ENCODE measurements at regions not wholly inside any gene's neighbourhood (a gene's known extent, or its start where the extent isn't known, plus 50 kb on each side); places are given as distances from the start of the nearest gene placed in this dataset.
"Not testable (repeated sequence)": the region's sequence is repeated elsewhere in the genome, so short reads cannot be mapped to it uniquely, and the experiment has no call there.

DNA sequence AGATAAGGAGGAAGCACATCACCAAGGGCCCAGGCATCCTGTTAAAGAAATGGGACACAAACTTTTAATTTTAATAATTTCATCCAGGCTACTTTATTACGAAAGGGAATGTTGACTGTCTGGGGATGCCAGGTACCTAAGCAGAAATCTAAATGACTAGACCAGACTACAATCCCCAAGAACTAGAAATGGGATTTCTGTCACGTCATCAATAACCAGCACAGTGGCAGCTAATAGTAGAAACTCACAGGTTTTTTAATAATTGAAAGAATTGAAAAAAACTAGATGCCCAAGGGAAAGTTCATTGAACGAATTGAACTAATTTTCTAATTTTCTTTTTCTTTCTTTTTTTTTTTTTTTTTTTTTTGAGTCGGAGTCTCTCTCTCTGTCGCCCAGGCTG is 789.3 kb downstream of the IGSF11 start:
- DNase-seq, result no peak

DNA sequence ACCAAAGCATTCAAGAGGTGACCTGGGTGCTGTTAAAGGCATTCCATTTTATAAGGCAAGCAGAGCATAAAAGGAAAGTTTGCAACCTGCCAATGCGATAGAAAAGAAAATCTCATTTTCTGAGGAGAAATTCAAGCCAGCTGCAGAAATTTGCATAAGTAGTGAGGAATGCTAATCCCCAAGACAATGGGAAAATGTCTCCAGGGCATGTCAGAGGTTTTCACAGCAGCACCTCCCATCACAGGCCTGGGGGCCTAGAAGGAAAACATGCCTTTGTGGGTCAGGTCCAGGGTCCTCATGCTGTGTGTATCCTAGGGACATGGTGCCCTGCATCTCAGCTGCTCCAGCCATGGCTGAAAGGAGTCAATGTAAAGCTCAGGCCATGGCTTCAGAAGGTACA is 775.8 kb downstream of the IGSF11 start:
- DNase-seq, result not testable (repeated sequence)

DNA sequence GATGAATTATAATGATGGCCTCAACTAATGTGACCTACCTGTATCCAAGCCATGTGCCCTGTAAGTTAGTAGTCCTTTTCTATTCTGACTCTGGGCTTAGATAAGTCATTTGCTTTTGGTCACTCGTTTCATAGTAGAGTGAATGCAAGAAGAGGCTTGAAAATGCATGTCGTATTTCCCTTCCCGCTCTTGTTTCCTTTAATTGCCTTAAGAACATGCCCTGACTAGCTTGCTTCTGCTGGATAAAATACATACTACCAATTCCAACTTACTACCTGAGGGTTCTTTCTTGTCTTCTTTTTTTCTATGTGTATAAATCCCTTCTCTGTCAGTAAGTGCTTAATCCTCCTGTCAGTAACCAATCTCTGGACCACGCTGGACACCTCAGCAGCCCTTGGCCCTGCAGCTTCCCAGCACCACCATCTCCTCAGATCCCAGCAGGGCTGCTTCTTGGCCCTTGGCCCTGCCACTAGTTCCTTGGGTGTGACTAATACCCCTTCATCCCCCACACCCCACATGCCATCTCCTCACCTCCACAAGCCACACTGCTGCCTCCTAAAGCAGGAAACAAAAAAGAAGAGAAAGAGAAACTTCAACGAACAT is 771.7 kb downstream of the IGSF11 start:
- no peak for DNase-seq

DNA sequence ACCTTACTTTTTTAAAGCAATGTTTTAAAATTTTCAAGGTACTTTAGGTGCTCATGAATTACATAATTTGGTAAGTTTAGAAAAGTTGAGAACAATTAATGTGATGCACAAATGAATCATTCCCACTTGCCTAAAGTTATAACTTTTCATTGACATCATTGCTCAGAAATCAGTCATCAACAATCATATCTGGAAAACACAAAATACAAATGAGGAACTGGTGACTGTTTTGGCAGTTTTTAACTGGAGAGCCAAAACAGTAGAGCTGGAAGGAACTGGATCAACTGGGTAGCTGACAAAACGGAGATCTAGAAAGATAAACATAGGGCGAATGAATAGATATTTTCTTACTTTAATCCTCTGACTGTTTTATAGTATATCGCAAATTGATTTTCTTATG is 767.1 kb downstream of the IGSF11 start:
- no peak for DNase-seq

DNA sequence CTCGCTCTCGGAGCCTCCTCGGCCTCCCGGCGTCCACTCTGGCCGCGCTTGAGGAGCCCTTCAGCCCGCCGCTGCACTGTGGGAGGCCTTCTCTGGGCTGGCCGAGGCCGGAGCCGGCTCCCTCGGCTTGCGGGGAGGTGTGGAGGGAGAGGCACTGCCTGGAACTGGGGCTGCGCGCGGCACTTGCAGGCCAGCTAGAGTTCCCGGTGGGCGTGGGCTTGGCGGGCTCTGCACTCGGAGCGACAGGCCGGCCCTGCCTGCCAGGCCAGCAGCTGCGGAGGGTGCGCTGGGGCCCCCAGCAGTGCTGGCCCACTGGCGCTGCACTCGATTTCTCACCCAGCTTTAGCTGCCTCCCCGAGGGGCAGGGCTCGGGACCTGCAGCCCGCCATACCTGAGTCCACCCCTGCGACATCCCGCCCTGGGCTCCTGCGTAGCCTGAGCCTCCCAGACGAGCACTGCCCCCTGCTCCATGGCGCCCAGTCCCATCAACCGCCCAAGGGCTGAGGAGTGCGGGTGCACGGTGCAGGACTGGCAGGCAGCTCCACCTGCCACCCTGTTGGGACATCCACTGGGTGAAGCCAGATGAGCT is 765.0 kb downstream of the IGSF11 start:
- DNase-seq, result no peak

DNA sequence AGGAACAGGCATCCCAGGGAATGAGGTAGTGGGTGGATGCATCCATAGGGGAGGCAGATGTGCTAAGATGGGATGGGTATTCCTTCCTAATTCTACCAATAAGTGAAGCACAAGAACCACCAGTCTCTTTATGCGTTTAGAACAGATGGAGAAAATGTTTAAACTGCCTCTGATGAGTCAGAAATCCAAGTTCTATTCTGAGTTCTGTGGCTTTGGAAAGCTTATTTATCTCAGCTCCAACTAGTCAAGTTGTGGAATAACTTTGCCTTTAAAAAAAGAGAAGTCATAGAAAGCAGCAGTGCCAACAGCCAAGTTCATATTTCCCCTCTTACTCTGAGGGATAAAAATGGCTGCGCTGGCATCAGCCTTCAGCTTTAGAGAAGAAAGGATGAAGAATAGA is 761.7 kb downstream of the IGSF11 start:
- no peak for DNase-seq

DNA sequence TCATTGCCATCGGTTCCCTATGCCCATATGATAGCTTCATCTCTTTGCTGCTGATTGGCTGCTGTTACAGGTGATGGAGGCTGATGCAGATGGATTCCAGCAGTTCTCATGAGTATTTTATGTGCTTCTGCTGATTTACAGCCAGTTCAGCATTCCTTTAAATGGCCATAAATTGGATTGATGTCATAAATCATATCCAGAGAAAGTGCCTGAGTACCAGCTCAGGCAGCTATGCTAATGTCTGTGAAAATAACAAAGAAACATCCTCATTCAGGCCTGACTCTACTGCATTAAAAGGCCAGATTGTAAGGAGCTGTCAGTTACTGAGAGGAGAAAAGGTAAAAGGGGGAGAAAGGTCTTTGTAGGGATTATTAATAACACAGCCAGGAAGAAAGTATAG is 756.8 kb downstream of the IGSF11 start:
- no peak for DNase-seq

DNA sequence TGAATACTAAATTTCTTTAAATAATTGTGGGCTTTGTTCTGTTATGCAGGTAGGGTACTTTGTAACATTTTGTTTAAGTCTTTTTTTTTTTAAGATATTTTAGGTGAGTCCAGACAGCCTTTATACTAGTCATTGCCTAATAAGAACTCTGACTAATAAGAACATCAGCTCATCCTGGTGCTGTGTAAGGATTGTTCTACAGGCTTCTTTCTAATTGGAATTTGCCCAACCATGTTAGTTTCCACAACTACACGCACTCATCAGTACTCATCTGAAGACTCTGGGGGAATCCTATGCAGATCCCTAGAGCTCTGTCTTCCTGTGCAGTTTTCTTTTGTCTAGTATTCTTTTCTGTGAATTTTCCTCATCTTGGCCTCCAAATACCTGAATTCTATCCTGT is 741.8 kb downstream of the IGSF11 start:
- no peak for DNase-seq

DNA sequence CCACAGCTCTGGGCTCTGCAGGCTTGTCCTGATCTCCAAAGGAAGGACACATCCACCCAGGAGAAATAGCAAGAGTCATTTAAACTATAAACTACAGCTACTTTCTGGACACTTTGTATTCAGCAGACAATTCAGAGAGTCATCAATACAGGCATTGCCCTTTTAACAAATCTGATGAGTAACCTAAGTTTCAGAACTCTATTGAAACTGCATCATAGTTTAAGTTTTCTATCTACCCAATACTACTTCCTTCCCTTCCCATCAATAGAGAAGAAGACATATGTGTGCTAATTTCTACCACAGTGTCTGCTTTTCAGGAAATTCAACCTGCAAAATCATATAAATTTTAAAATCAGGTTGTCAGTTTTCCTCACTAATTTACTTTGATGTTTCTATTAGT is 736.5 kb downstream of the IGSF11 start:
- DNase-seq, result no peak

DNA sequence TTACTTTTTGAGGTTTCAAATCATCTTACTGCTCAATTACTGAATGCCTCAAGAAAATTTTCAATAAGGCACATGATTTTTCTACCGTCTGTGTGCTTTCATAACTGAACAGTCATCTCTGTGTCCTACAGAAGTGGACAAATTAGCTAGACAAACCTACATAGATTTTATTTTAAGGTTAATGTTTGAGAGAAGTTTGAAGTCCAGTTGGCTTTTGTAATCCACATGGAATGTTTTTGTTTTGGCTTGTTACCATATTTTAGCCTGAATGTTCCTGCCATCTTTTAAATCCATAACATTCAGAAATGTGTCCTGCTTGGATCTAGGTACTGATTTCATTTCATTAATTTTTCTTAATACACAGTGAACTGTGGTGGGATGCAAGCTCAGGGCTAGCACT is 730.1 kb downstream of the IGSF11 start:
- no peak for DNase-seq

DNA sequence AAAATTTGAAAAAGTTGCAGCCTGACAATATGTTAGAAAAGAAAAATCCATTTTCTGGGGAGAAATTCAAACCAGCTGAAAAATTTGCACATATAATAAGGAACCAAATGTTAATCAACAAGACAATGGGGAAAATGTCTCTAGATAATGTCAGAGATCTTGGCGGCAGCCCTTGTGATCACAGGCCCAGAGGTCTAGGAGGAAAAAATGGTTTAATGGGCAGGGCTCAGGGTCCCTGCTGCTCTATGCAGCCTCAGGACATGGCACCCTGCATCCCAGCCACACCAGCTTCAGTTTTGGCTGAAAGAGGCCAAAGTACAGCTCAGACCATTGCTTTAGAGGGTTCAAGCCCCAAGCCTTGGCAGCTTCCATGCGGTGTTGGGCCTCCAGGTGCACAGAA is 701.9 kb downstream of the IGSF11 start:
- no peak for DNase-seq

DNA sequence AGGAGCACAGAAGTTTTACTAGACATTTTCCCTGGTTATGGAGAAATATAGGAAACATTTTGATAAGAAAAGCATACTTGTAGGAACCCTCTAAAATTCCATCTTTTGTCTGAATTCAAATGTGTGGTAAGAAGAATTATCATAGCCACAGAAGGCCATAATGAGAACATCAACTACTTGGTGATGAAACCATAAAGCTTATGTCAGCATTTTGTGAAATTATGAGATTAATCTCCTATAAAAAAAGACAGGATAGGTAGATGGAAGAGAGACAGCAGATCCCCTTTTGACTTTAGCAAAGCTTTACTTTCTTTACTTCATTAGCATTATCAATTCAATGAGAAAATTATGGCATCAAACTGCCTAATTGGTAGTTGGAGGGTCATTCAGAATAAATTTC is 697.0 kb downstream of the IGSF11 start:
- DNase-seq, result no peak

DNA sequence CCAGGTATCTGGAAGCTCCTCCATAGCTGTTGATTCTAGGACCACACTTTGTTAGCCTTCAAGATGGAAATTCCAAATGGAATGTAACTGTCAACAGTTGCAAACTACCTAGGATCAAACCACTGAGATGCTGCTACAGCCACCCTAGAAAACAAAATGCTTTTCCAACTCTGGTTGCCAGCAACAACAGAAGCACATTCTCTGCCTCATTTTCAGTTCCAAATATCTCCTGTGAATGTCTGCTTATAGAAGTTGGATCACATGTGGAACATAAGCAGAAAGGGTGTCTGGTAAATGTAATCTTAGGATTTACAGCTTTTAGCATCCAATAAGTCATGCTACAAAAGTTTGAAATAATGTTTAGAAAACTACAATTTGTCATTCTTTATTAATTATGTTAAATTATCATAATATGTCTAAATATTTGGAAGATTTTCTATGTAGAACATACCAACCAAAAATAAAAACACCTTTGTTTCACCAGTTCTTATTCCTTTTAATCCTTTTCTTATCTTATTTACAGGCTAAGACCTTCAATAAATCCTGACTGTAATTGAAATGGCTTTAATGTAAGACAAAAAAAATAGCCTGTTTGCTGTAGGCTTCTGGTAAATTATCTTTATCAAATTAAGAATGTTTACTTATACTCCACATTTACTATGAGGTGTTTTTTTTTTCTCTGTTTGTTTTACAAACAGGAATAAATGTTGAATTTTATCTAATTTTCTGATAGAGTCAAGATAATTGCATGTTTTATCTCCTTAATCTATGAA is 687.1 kb downstream of the IGSF11 start:
- no peak for DNase-seq

DNA sequence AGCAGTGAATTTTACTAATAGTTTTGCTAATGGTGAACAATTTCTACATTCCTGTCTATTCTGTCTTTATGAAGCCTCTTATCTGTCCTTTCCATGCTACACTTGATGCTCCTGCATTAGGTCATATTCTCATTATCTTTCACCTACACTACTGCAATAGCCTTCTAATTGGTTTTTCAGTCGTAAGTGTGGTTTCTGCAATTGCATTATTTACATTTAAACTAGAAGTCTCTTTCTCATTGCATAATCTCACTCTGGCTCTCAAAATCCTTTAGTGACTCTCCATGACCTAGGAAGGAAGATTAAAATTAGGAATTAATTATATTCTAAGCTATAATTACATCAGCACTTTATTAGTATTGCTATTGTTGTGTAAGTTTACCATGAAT is 686.5 kb downstream of the IGSF11 start:
- DNase-seq, result no peak

DNA sequence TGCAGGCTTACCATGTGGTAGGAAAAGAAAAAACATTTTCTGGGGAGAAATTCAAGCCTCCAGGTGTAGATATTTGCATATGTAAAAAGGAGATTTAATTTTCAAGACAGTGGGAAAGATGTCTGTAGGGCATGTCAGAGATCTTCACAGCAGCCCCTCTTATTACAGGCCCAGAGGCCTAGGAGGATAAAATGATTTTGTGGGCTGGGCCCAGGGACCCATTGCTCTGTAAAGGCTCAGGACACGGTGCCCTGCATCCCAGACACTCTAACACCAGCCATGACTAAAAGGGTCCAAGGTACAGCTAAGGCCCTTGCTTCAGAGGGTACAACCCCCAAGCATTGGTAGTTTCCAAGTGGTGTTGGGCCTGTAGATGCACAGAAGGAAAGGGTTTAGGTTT is 680.1 kb downstream of the IGSF11 start:
- DNase-seq, result no peak

DNA sequence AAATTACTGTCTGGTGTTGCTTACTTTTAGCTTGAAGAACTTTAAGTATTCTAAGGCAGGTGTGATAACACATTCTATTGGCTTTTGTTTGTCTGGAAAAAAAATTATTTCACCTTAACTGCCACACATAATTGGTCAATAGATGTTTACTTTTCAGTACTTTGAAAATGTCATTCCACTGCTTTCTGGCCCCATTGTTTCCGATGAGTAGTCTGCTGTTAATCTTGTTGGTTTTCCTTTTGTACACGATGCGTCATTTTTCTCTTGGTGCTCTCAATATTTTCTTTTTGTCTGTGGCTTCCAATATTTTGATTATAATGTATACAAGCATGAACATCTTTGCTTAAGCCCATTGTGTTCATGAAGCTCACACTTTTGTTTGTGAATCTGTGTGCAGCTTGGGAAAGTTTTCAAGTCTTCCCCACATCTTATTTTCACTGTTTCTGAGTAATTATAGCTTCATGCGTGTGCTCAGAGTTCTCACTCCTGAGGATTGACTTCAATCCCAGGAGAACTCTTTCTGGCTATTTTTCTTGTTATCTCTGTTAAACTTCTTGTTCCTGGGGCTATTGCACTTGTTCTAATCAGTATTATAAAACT is 664.7 kb downstream of the IGSF11 start:
- DNase-seq, result no peak

DNA sequence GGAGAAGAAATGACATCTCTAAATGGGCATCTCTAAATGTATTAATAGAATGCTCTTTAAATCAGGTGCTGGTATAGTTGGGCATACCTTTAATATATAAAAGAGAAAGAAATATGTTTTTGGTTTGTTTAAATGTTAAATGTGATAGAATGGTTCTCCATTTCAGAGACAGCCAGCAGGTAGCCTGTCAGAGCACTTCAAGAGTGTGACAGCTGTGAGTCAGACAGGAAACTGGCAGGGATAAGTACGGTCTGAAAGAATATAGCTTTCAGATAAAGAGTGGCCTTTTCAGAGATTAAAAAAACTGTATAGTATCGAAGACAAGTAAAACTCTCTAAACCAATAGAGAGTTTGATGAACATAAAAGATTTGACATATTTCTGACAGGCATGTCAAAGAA is 654.1 kb downstream of the IGSF11 start:
- DNase-seq, result no peak

DNA sequence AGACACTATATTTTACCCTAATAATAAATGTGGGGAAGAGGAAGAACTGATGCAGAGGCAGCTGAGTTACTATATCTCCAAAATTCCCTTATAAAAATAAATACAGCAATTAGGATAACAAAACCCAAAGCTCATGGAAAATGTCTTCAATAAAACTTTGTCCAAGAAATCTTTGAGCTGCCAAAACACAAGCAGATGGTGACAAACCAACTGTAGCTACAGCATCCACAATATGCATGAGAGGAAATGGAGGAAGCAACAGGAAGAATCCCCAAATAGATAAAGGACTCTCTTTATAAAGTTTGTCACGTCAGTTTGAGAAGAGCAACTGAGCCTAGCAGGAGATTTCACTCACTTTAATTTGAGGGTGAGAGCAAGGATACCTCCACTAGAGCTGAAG is 638.2 kb downstream of the IGSF11 start:
- no peak for DNase-seq

DNA sequence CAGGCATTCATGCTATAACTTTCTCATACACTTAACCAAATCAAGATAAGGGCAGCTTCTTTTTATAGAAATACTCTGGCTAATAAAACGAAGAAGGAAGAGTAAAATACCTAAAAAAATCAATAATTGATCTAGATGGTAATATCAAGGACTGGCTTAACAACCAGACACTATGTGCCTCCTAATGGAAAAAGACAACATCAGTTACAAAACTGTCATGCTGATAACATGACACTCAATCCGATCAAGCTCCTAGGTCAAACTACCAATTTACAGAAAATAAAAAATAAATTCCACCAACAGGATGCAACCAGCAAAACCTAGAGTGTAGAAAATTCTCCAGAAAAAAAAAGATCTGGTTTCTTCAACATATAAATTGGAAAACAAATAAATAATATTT is 634.6 kb downstream of the IGSF11 start:
- DNase-seq, result no peak

DNA sequence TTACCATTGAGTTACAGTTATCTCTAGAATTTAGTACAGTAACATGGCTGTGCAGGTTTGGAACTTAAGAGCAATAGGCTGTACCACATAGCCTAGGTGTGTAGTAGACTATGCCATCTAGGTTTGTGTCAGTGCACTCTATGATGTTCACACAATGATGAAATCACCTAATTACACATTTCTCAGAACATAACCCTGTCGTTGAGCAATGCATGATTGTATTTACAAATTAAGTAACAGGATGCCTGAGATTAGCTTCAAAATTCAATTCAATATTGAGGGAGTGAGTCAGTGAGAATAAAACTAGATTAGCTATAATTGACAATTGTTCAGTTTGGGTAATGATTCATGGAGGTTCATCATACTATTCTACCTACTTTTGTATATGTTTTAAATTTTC is 633.8 kb downstream of the IGSF11 start:
- no peak for DNase-seq

DNA sequence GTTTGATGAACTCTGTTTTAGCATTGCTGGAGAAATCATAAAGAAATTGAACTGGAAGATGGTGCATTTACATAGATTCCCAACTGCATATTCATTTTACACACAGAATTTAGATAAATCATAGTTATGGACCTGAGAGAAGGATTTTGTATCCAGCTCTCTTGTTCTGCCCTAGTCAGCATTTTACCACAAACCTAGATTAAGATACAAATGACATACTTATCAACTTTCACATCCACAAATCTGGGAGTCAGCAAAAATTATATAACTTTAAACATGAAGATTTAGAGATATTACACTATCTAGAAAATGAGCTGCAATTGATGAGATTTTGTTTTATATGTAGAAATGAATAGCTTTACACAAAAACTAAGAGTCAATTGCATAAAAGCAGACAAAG is 632.8 kb downstream of the IGSF11 start:
- DNase-seq, result no peak

DNA sequence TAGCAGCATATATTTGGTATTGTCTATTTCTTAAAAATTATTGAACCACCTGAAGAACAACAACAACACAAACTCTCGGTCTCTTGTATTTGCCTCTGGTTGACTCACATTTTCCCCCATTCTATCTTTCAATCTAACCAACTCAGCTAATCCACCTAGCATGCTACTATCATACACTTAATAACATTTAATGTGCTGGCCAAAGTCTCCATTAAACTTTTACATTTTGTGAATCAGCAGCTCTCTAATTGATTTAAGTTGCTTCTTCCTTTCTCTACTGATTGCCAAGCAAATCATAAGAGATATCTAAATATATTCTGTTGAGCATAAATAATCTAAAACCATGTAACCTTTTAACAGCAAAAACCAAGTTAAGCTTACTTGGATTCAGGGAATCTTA is 631.7 kb downstream of the IGSF11 start:
- no peak for DNase-seq

DNA sequence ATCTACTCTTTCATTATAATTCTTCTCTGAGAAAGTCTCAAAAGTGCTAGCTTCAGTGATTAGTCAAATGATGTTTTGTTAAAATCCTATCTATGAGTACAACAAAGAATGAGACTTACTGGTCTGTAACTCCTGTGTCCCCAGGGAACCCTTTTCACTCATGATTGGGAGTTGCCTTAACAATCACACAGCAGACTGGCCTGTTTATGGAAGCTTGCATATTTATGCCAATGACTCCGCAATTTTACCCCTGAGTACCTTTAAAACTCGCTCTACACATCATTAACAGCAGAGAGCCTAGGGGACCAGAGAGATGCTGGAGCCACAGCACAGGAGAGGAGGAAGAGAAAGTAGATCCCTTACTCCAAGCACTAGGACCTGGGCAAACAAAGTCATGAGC is 628.1 kb downstream of the IGSF11 start:
- no peak for DNase-seq

DNA sequence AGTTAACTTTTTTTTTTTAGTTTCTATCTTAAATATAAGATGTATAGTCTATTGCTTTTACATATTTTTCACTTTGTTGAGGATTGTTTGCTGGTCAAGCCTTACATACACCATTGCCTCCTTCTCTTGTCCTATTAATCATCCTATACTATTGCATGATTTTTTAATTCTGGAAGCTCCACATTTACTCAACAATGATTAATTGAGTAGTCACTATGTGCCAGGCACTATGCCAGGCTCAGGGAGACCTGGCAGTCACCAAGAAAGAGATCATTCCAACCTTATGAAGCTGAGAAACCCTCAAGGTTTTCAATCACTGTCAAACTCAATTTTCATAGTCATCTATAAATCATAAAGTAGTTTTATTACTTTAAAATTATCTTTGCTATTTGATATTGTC is 626.2 kb downstream of the IGSF11 start:
- no peak for DNase-seq
